Stimulated activated CD4-positive, alpha-beta T cell treated with anti-CD3 and anti-CD28 coated beads, Interleukin-4, amount 100 ng/mL, for 4 hours (primary cell): ENCODE measurements at regions not wholly inside any gene's neighbourhood (a gene's known extent, or its start where the extent isn't known, plus 50 kb on each side); places are given as distances from the start of the nearest gene placed in this dataset.
A peak's percentile ranks its signal among the peaks of the same experiment; 100 is the strongest.
"Not testable (repeated sequence)": the region's sequence is repeated elsewhere in the genome, so short reads cannot be mapped to it uniquely, and the experiment has no call there.

Source experiments
- DNase-seq, 2 experiments: peaks; one replicate each; pipeline ENCODE4 v3.0.0-alpha.2; 2020

- peak; percentile 68 to 79 for DNase-seq
Observed at GRCh38 chr12:107607464-107608392, 77.9 kb upstream of the PWP1 start.

- not testable (repeated sequence) for DNase-seq
Observed at GRCh38 chr12:107608779-107609178, 76.8 kb upstream of the PWP1 start.

DNA sequence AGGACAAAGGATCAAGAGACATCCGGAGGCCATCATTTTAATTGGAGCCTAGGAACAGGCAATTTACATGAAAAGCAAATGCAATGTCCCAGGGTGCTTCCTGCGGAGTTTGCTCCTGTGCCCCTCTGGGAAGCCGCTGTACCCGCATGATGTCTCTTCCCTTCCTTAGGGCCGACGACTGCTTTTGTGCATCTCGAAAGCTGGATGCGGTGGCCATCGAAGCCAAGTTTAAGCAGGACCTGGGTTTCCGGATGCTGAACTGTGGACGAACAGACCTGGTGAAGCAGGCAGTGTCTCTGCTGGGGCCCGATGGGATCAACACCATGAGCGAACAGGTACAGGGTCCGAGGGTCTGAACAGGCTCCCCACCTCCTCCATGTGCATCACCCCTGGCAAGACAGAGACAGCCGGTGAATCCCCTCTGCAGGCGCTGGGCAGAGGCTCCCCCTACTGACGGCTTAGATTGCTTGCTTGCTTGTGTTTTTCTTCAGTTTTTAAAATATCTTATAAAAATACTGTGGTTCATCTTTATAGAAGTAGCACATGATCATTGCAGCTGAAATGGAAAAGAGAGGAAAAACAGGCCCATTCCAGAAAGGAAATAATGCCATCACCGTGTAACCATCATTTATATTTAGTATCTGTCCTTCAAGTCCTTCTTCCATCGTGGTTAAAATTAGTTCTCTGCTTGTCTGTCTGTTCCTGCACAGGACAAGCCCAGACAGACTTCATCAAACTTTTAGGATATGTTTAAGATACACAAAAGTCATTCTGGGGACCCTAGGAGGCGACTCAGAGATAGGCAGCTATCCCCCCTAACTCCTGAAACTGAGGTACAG lies 75.4 kb upstream of the PWP1 start:
- peak in 1 of 2 experiments; percentile 3 for DNase-seq

DNA sequence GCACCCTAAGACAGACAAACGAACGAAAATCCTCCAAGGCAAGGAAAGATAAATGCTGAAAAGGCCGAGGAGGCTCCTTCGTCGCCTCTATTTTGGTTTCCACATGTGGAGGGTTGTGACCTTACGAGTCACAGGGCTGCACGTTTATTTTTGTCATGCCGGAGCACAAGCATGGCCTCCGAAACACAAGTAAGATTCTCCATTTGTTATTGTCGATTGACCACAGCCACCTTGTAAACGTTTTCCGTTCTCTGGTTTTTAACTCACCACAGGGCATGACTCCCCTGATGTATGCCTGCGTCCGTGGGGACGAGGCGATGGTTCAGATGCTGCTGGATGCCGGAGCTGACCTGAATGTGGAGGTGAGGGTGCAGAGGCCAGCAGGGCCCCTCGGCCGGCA lies 73.1 kb upstream of the PWP1 start:
- DNase-seq: no peak

DNA sequence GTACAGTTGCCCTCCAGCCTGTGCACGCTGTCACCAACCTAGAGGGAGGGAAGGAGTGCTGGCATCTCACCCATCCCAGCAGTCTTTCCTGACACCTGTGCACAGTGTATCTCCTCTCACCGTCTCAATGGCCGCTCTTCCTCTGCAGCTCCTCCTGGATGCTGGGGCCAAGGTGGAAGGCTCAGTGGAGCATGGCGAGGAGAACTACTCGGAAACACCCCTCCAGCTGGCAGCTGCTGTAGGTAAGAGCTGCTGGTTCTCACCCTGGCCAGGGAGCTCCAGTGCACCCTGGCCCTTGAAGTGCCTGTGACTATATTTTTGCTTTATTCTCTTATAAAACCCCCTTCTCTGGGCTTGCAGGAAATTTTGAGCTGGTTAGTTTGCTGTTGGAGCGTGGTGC lies 68.7 kb upstream of the PWP1 start:
- DNase-seq: no peak

GRCh38 chr12:107618106-107618505 lies 67.5 kb upstream of the PWP1 start:
- DNase-seq: no peak

DNA sequence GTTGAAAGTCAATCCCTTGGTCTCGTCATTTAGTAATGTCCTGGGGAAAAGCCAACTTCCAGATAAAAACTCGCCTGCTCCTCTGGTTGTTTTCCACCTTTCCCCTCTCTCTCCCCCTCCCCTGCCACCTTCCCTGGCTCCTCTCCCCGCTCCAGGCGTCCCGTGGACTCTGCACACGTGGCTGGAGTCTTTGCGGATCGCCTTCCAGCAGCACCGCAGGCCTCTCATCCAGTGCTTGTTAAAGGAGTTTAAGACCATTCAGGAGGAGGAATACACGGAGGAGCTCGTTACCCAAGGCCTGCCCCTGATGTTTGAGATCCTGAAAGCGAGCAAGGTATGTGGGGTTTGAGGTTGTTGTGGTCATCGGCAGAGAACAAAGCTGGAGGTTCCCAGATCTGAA lies 65.8 kb upstream of the PWP1 start:
- no peak for DNase-seq

DNA sequence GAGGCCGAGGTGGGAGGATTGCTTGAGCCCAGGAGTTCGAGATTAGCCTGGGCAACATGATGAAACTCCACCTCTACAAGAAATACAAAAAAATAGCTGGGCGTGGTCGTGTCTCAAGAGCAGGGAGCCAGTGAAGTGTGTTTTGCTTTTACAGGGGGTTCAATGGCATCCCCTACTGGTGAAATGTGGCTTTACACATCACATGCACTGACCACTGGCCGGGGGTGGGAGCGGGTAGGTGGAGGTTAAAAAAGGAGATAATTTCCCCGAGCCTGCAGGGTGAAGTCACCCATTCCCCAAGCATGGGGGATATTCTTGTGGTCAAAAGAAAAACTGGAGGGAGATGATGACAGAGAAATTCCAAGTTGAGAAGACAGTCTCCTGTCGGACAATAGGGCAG lies 63.6 kb upstream of the PWP1 start:
- DNase-seq: no peak

- DNase-seq: no peak
Observed at GRCh38 chr12:107624493-107624892, 61.1 kb upstream of the PWP1 start.

- DNase-seq: no peak
Observed at GRCh38 chr12:107631715-107632114, 53.9 kb upstream of the PWP1 start.

- DNase-seq: no peak
Observed at GRCh38 chr12:107632246-107632645, 53.4 kb upstream of the PWP1 start.

DNA sequence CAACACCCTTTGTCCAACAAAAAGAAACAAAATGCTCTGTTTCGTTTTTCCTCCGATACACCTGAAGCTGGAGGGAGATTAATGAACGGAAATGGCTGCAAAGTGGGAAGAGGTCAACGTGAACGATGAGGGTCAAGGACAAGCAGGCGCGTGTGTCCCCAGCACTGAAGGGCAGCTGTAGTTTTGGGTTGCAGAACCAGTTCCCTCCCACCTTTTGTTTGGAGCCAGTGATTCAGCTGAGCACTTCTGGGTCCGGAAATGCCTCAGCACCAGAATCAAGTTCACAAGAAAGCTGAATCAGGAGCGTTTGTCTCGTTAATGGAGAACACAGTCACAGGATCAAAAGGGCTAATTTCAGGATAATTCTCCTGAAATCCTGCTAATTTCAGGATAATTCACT lies 51.1 kb upstream of the PWP1 start:
- DNase-seq: no peak

GRCh38 chr12:107635139-107635538 lies 50.5 kb upstream of the PWP1 start:
- no peak for DNase-seq
